SU-DHL-6 (cell line): ENCODE measurements at regions not wholly inside any gene's neighbourhood (a gene's known extent, or its start where the extent isn't known, plus 50 kb on each side); places are given as distances from the start of the nearest gene placed in this dataset.

ENCODE experiments used
- H2AFZ ChIP-seq: fragments of 200-600 bp; sonication (generic); 2 replicates; pipeline ENCODE4 v1.6.1; 2014; ENCODE audit warnings: low read depth, mild to moderate bottlenecking, moderate library complexity, mixed read lengths, antibody characterized with exemption, low read length; ENCODE audit not compliant: severe bottlenecking
- H3F3A ChIP-seq: fragments of 200-600 bp; shearing (Covaris generic); 2 replicates; pipeline ENCODE4 v1.6.0; 2016; ENCODE audit warnings: antibody characterized with exemption, mild to moderate bottlenecking; ENCODE audit not compliant: insufficient read depth
- H3K27ac ChIP-seq: fragments of 200-600 bp; sonication (generic); 2 replicates; pipeline ENCODE4 v1.5.1; 2016; ENCODE audit warnings: low read depth, mild to moderate bottlenecking, low read length, moderate library complexity, mixed read lengths
- H3K27me3 ChIP-seq: fragments of 200-600 bp; sonication (generic), shearing (Covaris generic); 2 replicates; pipeline ENCODE4 v1.6.0; 2014; ENCODE audit warnings: mild to moderate bottlenecking, low read length
- H3K36me3 ChIP-seq: fragments of 200-600 bp; sonication (generic); 2 replicates; pipeline ENCODE4 v1.6.1; 2014; ENCODE audit warnings: mild to moderate bottlenecking, low read length, mixed read lengths
- H3K4me2 ChIP-seq: fragments of 300-600, 200-600 bp; shearing (Covaris generic), sonication (generic); 2 replicates; pipeline ENCODE4 v1.6.0; 2014; ENCODE audit warnings: low read length, low read depth, mild to moderate bottlenecking; ENCODE audit not compliant: poor library complexity, severe bottlenecking
- H3K4me3 ChIP-seq: fragments of 200-600 bp; sonication (generic); 2 replicates; pipeline ENCODE4 v1.5.1; 2014; ENCODE audit warnings: antibody characterized with exemption, low read length, mild to moderate bottlenecking, mixed read lengths; ENCODE audit not compliant: insufficient read depth, poor library complexity, severe bottlenecking
- H3K79me2 ChIP-seq: fragments of 200-600 bp; sonication (generic); 2 replicates; pipeline ENCODE4 v1.6.1; 2014; ENCODE audit warnings: mild to moderate bottlenecking, low read length, moderate library complexity; ENCODE audit not compliant: insufficient read depth
- H3K9ac ChIP-seq: fragments of 200-600 bp; sonication (generic); 2 replicates; pipeline ENCODE4 v1.7.0; 2014; ENCODE audit warnings: mild to moderate bottlenecking, low read length
- H3K9me2 ChIP-seq: fragments of 200-600 bp; sonication (generic); replicated peaks from 2 replicates; pipeline ENCODE4 v1.6.1; 2014; ENCODE audit warnings: low read length; ENCODE audit not compliant: insufficient read depth
- H3K9me3 ChIP-seq: fragments of 200-600 bp; sonication (generic); 2 replicates; pipeline ENCODE4 v1.6.1; 2014; ENCODE audit warnings: low read length, mixed read lengths; ENCODE audit not compliant: insufficient read depth
- H4K20me1 ChIP-seq: fragments of 200-600 bp; sonication (generic); 2 replicates; pipeline ENCODE4 v1.6.1; 2014; ENCODE audit warnings: low read depth, mild to moderate bottlenecking, antibody characterized with exemption, low read length, moderate library complexity, mixed read lengths
- EZH2phosphoT487 ChIP-seq: fragments of 200-600 bp; sonication (generic), shearing (Covaris generic); conservative IDR thresholded peaks from 2 replicates; pipeline ENCODE4 v1.6.1; 2018; ENCODE audit warnings: mild to moderate bottlenecking, antibody characterized with exemption, low read length, moderate library complexity, mixed read lengths
- TF ChIP-seq, protein P1 (sequence below): fragments of 200-600 bp; sonication (generic); IDR thresholded peaks from one replicate; pipeline ENCODE4 v1.5.1; 2017; ENCODE audit warnings: antibody characterized with exemption, mild to moderate bottlenecking, low read length, moderate library complexity; ENCODE audit not compliant: insufficient read depth, poor library complexity, severe bottlenecking

DNA sequence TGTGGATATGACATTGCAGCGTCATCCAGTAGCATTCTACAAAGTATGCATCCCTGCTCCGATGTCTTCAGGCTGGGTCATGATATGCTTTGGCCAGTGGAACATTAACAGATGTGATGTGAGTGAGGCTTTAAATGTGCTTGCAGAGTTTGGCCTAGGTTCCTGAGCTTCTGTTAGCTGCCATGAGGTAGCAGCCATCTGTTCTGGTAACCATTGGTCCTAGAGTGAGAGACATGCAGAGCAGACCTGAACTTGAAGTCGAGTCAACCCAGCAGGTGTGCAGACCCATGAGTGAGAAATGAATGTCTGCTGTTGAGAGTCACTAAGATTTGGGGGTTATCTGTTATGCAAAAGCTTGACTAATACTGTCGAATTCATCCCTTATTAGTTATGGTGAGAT is 73.8 kb upstream of the NABP1 start:
- Histone ChIP-seq H3K9ac (no peak overlapping the region), H3K79me2 (no peaks in the 10 kb centered on the region), H3K9me2 (no peaks in the 10 kb centered on the region), H3K9me3 (no peaks in the 10 kb centered on the region), H3K27me3 (no peaks in the 10 kb centered on the region), H3K36me3 (no peaks in the 10 kb centered on the region), H3K4me3 (no peak overlapping the region), H3F3A (no peaks in the 10 kb centered on the region), H2AFZ (no peak overlapping the region), H3K4me2 (no peak overlapping the region), H4K20me1 (no peaks in the 10 kb centered on the region), H3K27ac (no peak overlapping the region)
- TF ChIP-seq, protein P1, sequence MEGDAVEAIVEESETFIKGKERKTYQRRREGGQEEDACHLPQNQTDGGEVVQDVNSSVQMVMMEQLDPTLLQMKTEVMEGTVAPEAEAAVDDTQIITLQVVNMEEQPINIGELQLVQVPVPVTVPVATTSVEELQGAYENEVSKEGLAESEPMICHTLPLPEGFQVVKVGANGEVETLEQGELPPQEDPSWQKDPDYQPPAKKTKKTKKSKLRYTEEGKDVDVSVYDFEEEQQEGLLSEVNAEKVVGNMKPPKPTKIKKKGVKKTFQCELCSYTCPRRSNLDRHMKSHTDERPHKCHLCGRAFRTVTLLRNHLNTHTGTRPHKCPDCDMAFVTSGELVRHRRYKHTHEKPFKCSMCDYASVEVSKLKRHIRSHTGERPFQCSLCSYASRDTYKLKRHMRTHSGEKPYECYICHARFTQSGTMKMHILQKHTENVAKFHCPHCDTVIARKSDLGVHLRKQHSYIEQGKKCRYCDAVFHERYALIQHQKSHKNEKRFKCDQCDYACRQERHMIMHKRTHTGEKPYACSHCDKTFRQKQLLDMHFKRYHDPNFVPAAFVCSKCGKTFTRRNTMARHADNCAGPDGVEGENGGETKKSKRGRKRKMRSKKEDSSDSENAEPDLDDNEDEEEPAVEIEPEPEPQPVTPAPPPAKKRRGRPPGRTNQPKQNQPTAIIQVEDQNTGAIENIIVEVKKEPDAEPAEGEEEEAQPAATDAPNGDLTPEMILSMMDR = no peak
- TF ChIP-seq EZH2phosphoT487 = no peak

GRCh38 chr2:191607096-191607495 is 70.8 kb upstream of the NABP1 start:
- TF ChIP-seq EZH2phosphoT487 = no peak
- TF ChIP-seq, protein P1 = no peak
- no peak overlapping the region for H2AFZ ChIP-seq
- H3K27ac ChIP-seq = no peak overlapping the region
- H3K9me3 ChIP-seq = no peaks in the 10 kb centered on the region
- no peaks in the 10 kb centered on the region for H3K27me3 ChIP-seq
- no peaks in the 10 kb centered on the region for H3K36me3 ChIP-seq
- H3F3A ChIP-seq = no peaks in the 10 kb centered on the region
- no peak overlapping the region for H3K9ac ChIP-seq
- H3K9me2 ChIP-seq = no peaks in the 10 kb centered on the region
- no peak overlapping the region for H3K4me3 ChIP-seq
- no peaks in the 10 kb centered on the region for H4K20me1 ChIP-seq
- no peaks in the 10 kb centered on the region for H3K79me2 ChIP-seq
- no peak overlapping the region for H3K4me2 ChIP-seq

DNA sequence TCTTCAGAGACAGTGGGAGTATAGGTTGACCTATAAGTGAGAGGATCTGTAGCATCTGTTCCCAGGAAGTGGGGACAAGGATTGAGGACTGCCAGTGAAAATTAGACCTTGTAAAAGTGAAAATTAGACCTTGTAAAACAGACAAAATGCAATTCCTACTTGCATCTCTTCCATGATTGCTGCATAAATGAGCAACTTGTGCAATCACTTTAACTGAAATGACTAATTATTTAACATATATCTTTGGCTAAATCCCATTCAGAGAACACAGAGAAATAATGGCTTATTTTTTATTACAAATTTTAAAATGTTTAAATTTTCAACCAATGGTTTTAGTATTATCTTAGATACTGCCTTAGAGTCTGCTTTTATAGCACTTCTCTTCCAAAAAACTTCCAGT is 67.2 kb upstream of the NABP1 start:
- Histone ChIP-seq H3K36me3 (no peaks in the 10 kb centered on the region), H2AFZ (no peak overlapping the region), H3K27ac (no peak overlapping the region), H3K9ac (no peak overlapping the region), H3K27me3 (no peaks in the 10 kb centered on the region), H3K4me3 (no peak overlapping the region), H4K20me1 (no peaks in the 10 kb centered on the region), H3K9me2 (no peaks in the 10 kb centered on the region), H3K79me2 (no peaks in the 10 kb centered on the region), H3K9me3 (no peaks in the 10 kb centered on the region), H3K4me2 (no peak overlapping the region), H3F3A (no peaks in the 10 kb centered on the region)
- no peak for TF ChIP-seq EZH2phosphoT487
- TF ChIP-seq, protein P1 = no peak
